ENCODE measurements at regions not wholly inside any gene's neighbourhood (a gene's known extent, or its start where the extent isn't known, plus 50 kb on each side); places are given as distances from the start of the nearest gene placed in this dataset.

- H3K4me1 Mint-ChIP-seq: peaks cover 16% of the 10 kb centered on the region
- H3K27ac Mint-ChIP-seq: no peak overlapping the region
- peaks cover 3% of the 10 kb centered on the region for H3K9me3 Mint-ChIP-seq
- H3K4me3 Mint-ChIP-seq: no peak overlapping the region
- H3K27me3 Mint-ChIP-seq (ENCODE audit: low read depth): no peaks in the 10 kb centered on the region
- no peak for TF ChIP-seq CTCF (IDR thresholded peaks at IDR 0.05; ENCODE audit: unreplicated experiment in 3 of 3)
- no peaks in the 10 kb centered on the region for H3K36me3 Mint-ChIP-seq (ENCODE audit: low read depth)
Measured at GRCh38 chr2:59529726-59530125, 1023.7 kb downstream of the BCL11A start.

GRCh38 chr2:59528525-59528924 lies 1024.9 kb downstream of the BCL11A start:
- peaks cover 3% of the 10 kb centered on the region for H3K9me3 Mint-ChIP-seq
- no peaks in the 10 kb centered on the region for H3K27me3 Mint-ChIP-seq (ENCODE audit: low read depth)
- TF ChIP-seq CTCF (IDR thresholded peaks at IDR 0.05; ENCODE audit: unreplicated experiment in 3 of 3): no peak
- H3K4me3 Mint-ChIP-seq: no peak overlapping the region
- H3K4me1 Mint-ChIP-seq: peaks cover 16% of the 10 kb centered on the region
- no peak overlapping the region for H3K27ac Mint-ChIP-seq
- H3K36me3 Mint-ChIP-seq (ENCODE audit: low read depth): no peaks in the 10 kb centered on the region

- no peak for TF ChIP-seq CTCF (IDR thresholded peaks at IDR 0.05; ENCODE audit: unreplicated experiment in 3 of 3)
- Mint-ChIP-seq H3K36me3 (ENCODE audit: low read depth) (no peaks in the 10 kb centered on the region), H3K4me3 (no peak overlapping the region), H3K27ac (no peak overlapping the region), H3K4me1 (no peaks in the 10 kb centered on the region), H3K27me3 (ENCODE audit: low read depth) (peaks cover 6% of the 10 kb centered on the region), H3K9me3 (peaks cover 10% of the 10 kb centered on the region)
Measured at GRCh38 chr2:59502981-59503380, 1050.5 kb downstream of the BCL11A start.

- H3K36me3 Mint-ChIP-seq (ENCODE audit: low read depth): no peaks in the 10 kb centered on the region
- no peak overlapping the region for H3K4me3 Mint-ChIP-seq
- H3K4me1 Mint-ChIP-seq: no peaks in the 10 kb centered on the region
- TF ChIP-seq CTCF (IDR thresholded peaks at IDR 0.05; ENCODE audit: unreplicated experiment in 3 of 3): no peak
- H3K9me3 Mint-ChIP-seq: peaks cover 11% of the 10 kb centered on the region
- no peak overlapping the region for H3K27ac Mint-ChIP-seq
- peaks cover 6% of the 10 kb centered on the region for H3K27me3 Mint-ChIP-seq (ENCODE audit: low read depth)
Measured at GRCh38 chr2:59490994-59491393, 1062.5 kb downstream of the BCL11A start.

- H3K27me3 Mint-ChIP-seq (ENCODE audit: low read depth): peaks cover 6% of the 10 kb centered on the region
- no peak overlapping the region for H3K4me3 Mint-ChIP-seq
- H3K27ac Mint-ChIP-seq: no peak overlapping the region
- peaks cover 6% of the 10 kb centered on the region for H3K9me3 Mint-ChIP-seq
- no peak for TF ChIP-seq CTCF (IDR thresholded peaks at IDR 0.05; ENCODE audit: unreplicated experiment in 3 of 3)
- no peaks in the 10 kb centered on the region for H3K36me3 Mint-ChIP-seq (ENCODE audit: low read depth)
- H3K4me1 Mint-ChIP-seq: no peaks in the 10 kb centered on the region
Measured at GRCh38 chr2:59490192-59490591, 1063.3 kb downstream of the BCL11A start.

GRCh38 chr2:59484673-59485072 lies 1068.8 kb downstream of the BCL11A start:
- no peak for TF ChIP-seq CTCF (IDR thresholded peaks at IDR 0.05; ENCODE audit: unreplicated experiment in 3 of 3)
- no peak overlapping the region for H3K4me3 Mint-ChIP-seq
- H3K27ac Mint-ChIP-seq: no peak overlapping the region
- peaks cover 5% of the 10 kb centered on the region for H3K9me3 Mint-ChIP-seq
- H3K4me1 Mint-ChIP-seq: no peaks in the 10 kb centered on the region
- peaks cover 6% of the 10 kb centered on the region for H3K27me3 Mint-ChIP-seq (ENCODE audit: low read depth)
- H3K36me3 Mint-ChIP-seq (ENCODE audit: low read depth): no peaks in the 10 kb centered on the region

Data from nephron (organoid).